GM20431 (cell line): ENCODE measurements at regions not wholly inside any gene's neighbourhood (a gene's known extent, or its start where the extent isn't known, plus 50 kb on each side); places are given as distances from the start of the nearest gene placed in this dataset.

Source experiments
- in situ Hi-C: fragments of 300-500 bp; cut with MseI, MboI; formaldehyde crosslinking; loops from one replicate; pipeline ENCODE4 v1.15.0; 2020; ENCODE audit warnings: low sequenced_read_pairs; ENCODE audit not compliant: unreplicated experiment

GRCh38 chr3:182366746-182367145, 426.6 kb upstream of the ATP11B start:
- in situ Hi-C loops, result no loop called here

- in situ Hi-C loops, result no loop called here
Measured at GRCh38 chr3:182369861-182370260, 423.4 kb upstream of the ATP11B start.

DNA sequence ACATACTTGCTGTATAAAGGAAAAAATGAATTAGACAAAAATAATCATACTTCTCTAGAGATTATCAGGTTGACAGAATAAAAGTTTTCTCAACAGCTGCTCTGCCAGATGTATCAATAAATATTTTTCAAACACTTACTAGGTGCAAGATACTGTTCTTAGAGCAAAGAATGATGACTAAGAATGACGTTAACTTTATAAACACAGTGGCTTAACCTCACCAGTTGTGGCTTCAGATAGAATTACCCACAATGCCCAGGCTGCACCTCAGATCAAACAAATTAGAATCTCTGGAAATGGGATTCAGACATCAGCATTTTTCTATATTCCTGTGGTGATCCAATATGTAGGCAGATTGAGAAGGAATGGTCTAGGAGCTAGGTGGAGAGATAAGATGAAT, 422.4 kb upstream of the ATP11B start:
- in situ Hi-C loops, result no loop called here

- in situ Hi-C loops, result no loop called here
Measured at GRCh38 chr3:182375916-182376315, 417.4 kb upstream of the ATP11B start.

DNA sequence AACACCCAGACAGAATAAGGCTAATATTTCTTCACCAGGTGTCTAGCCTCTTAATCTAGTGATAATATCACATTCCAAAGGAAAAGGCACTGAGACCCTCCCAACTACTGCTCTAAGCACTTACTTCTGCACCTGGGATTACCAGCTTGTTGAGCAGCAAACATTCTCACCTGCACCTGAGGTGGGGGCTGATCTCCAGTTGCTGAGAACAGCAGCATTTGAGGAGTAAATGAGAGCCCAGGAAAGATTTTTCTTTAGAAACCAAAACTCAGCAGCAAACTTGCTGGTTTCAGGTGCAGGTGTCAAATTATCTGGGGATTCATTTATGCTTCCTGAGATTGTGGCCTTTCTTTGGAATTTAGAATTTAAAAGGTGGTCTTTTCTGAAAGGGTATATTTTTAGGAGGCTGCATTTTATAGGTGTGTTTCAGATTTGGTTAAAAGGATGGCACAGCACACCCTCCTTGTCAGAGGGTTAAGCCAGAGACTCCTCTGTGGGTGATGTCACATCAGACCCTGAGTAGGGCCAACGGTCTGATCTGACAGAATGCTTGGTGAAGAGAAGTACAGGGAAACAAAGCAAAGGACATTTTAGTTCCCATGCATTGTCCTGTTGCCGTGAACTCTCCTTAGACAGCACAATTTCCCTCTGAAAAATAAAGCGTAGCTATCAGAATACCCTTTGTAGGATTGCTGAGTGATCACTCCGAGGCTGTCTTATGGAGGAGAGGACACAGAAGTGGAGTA, 411.0 kb upstream of the ATP11B start:
- in situ Hi-C loops, result no loop called here

- in situ Hi-C loops, result no loop called here
Measured at GRCh38 chr3:182384221-182384620, 409.1 kb upstream of the ATP11B start.

GRCh38 chr3:182385356-182385755, 407.9 kb upstream of the ATP11B start:
- in situ Hi-C loops, result no loop called here

- in situ Hi-C loops, result no loop called here
Measured at GRCh38 chr3:182388506-182388905, 404.8 kb upstream of the ATP11B start.

GRCh38 chr3:182389071-182389815, 404.1 kb upstream of the ATP11B start:
- in situ Hi-C loops, result no loop called here

- in situ Hi-C loops, result no loop called here
Measured at GRCh38 chr3:182390421-182390820, 402.9 kb upstream of the ATP11B start.

DNA sequence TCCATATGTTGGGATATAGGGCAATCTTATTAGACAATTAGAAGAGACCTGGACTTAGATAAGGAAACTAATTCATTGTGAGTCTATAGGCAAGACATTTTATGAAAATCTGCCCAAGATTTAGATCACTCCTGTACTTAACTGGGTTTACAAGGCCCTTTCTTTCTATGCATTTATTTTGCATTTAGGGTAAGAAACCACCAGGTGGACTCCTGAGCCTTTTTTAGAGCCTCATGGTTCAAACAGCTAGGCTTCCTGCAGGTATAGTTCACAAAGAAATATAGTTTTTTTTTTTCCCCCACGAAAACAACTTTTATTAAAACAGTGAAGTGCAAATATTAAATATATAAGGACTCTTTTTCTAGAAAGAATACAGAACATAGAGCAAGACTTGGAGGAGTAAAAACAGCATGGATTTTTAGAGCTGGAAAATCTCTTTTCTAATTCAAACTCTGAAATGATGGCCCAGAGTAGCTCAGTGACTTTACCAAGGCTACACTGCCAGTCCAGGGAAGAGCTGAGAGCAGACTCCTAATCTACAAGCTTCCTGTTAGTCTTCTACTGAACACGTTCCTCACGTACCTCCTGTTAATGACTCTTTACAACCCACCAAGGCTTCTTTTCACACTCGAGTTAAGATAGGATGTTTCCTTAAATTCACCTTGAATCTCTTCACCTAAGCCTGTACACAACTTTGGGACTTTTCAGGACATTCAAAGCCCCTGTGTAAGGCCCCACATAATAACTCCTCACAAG, 400.9 kb upstream of the ATP11B start:
- in situ Hi-C loops, result no loop called here

GRCh38 chr3:182393151-182393550, 400.2 kb upstream of the ATP11B start:
- in situ Hi-C loops, result no loop called here

DNA sequence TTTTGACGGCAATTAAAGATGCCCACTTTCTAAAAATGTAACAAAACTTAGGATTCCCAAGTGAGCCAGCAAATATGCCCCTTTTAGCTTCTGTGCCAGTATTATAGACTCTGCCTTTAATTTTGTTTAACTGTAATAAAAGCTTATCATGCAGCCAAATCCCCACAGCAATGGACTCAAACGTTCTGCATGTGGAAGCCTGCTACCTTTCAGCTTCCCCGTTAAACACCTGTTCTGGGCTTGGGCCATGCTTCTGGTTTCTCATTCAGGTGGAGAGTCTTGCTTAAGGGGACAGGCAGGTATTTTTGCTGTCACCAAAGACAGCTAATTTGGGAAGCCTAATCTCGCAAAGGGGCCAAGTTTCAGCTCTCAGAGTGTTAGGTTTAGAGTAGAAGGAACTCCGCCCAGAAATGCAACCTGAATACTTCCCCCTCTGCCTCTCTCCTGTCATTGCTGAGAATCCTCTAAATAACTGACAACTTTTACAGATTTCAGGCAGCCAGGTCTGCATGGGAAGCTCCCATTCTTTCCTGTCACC, 399.4 kb upstream of the ATP11B start:
- in situ Hi-C loops, result no loop called here

DNA sequence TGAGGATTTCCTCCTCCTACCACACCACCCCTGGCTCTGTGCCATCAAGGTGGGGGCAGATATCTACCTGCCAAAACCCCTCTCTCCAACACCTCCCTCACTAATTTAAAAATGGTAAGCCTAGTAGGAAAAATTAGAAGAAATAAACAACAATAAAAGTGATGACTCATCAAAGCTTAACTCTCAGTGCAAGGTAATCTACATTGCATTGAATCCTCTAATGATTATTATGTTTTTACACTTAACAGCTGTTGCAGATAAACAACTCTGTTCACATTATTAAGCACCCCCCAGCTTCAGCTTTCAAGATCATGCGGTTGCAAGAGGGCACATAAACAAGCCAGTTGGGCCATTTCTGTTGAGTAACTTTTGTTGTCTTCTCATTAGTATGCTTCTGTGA, 396.1 kb upstream of the ATP11B start:
- in situ Hi-C loops, result no loop called here

- in situ Hi-C loops, result no loop called here
Measured at GRCh38 chr3:182399978-182400737, 393.1 kb upstream of the ATP11B start.

GRCh38 chr3:182400838-182401237, 392.5 kb upstream of the ATP11B start:
- in situ Hi-C loops, result no loop called here

DNA sequence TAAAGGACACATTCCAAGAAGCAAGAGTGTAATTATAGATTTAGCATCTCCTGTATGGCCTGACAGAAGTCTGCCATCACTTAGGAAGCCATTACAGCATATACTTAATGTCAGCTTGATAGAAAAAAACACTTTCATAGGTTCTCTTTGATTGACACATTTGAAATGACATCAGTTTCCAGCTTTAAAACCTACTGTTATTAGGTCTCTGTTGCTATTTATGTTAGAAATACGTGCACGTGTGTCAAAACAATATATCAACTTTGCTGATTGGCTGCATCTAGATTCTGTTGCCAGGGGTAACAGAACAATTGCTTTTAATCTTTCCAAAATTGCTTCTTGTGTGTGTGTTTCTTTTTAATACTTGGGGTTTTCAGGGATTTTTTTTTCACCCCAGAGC, 389.3 kb upstream of the ATP11B start:
- in situ Hi-C loops, result no loop called here

GRCh38 chr3:182405759-182406158, 387.5 kb upstream of the ATP11B start:
- in situ Hi-C loops, result no loop called here

- in situ Hi-C loops, result no loop called here
Measured at GRCh38 chr3:182406786-182407185, 386.5 kb upstream of the ATP11B start.

DNA sequence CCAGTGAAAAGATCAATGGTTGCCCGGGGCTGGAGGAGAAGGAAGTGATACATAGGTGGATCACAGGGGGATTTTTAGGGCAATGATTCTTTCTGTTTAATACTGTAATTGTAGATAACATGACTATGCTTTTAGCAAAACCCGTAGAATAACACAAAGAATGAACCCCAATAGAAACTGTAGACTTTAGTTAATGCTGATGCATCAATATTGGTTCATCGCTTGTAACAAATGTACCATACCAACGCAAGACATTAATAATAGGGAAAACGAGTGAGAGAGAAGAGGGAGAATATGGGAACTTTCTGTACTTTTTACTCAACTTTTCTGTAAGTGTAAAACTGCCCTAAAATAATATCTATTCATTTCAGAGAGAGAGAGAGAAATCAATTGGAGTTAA, 383.3 kb upstream of the ATP11B start:
- in situ Hi-C loops, result no loop called here
